DMS153 treated with DMSO at 0.1 percent for 48 hours (cell line): ENCODE measurements at regions not wholly inside any gene's neighbourhood (a gene's known extent, or its start where the extent isn't known, plus 50 kb on each side); places are given as distances from the start of the nearest gene placed in this dataset.
"Not testable (repeated sequence)": the region's sequence is repeated elsewhere in the genome, so short reads cannot be mapped to it uniquely, and the experiment has no call there.

Experiments used
- DNase-seq: peaks from one replicate; lab custom pipeline; 2025; ENCODE audit not compliant: unreplicated experiment; lab: John Stamatoyannopoulos, UW

- not testable (repeated sequence) for DNase-seq
These were observed 60.3 kb upstream of the NMU start for GRCh38 chr4:55696424-55696823.

DNA sequence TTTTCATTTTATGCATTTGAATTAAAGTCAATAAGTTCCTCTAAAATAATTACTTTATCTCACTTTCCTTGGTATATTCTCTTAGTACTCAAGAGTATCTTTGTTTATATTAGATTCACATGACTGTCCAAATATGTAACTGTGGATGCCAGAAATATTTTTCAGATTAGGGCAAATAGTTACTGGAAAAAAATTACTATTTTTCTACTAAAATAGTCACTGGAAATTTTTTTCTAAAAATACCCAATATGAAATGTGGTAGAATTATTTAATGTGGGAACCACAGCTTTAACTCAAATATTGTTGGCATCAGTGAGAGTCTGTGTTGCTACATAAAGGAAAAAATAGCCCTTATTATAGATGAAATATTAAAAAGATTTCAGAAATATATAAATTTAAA is 70.4 kb upstream of the NMU start:
- DNase-seq, result no peak

GRCh38 chr4:55707507-55707906 is 71.4 kb upstream of the NMU start:
- DNase-seq, result no peak

- not testable (repeated sequence) for DNase-seq
These were observed 71.9 kb upstream of the NMU start for GRCh38 chr4:55707991-55708390.

DNA sequence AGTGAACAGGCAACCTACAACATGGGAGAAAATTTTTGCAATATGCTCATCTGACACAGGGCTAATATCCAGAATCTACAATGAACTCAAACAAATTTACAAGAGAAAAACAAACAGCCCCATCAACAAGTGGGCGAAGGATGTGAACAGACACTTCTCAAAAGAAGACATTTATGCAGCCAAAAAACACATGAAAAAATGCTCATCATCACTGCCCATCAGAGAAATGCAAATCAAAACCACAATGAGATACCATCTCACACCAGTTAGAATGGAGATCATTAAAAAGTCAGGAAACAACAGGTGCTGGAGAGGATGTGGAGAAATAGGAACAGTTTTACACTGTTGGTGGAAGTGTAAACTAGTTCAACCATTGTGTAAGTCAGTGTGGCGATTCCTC is 76.7 kb upstream of the NMU start:
- not testable (repeated sequence) for DNase-seq

DNA sequence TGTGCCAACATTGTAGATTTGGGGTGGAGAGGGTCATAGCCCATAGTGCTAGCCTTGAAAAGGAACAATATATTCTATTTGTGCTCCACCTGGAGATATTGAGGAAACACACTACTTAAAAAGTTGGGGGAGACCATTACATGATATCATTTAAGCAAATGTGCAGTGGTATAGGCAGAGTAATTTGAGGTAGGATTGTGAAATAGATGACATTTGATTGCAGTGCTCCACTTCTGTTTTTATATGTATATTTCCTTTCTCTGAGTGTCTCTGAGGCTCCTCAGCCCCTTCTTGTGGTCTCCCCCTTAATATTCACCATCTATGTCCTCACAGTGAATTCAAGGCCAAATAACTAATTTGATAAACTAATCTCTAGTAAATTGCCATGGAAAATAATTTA is 85.6 kb upstream of the NMU start:
- DNase-seq, result no peak

DNA sequence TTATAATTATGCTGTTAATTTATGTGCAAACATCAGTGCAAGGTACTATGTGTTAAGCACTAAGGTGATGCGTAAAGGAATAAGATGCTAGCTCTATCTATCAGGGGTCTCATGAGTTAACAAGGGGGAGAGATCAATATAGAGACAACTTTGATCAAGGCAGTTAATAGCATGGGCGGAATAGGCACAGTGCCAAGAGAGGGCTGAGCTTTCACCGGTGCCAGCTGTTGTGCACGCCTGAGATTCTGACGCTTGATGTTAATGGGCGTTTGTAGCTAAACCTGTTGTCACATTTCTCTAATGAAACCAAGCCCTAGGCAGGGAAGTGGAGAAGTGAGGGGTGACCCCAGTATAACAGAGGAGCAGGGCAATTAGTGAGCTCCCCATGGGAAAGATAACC is 86.0 kb upstream of the NMU start:
- no peak for DNase-seq

DNA sequence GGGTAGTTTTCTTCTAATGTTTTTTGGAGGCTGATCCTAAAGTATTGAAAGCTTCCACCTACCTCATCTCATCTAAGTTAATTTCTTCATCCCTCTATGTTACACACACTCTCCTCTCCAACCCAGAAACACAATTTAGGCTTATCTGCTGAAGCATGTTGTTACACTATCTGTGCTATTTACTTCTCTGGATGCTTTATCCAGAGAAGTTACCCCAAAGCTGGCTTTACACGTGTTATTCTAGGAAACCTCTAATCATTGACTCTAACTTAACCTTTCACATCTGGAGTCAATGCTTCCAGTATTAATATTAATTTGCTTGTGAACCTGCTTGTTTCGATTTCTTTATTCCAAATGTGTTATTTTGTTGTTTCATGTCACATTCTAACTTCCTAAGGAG is 87.3 kb upstream of the NMU start:
- no peak for DNase-seq

- DNase-seq, result no peak
These were observed 89.0 kb upstream of the NMU start for GRCh38 chr4:55725057-55725456.

DNA sequence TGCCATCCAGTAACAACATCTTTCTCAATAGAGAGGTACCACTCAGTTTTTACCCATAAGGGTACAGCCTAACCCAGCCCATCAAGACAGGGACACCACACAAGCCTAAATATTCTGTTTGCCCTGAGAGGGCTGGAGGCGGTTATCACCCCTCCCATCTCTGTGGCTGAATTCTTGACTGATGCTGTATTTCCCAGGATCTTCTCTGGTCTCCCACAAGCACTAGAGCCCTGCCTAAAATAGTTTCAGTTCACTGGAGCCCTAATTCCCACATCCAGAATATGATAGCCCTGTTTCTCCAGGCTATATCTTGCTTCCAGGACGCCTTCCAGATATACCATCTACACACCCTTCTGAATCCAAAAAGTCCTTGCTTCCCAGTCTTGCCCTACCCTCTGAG is 91.6 kb upstream of the NMU start:
- DNase-seq, result no peak

DNA sequence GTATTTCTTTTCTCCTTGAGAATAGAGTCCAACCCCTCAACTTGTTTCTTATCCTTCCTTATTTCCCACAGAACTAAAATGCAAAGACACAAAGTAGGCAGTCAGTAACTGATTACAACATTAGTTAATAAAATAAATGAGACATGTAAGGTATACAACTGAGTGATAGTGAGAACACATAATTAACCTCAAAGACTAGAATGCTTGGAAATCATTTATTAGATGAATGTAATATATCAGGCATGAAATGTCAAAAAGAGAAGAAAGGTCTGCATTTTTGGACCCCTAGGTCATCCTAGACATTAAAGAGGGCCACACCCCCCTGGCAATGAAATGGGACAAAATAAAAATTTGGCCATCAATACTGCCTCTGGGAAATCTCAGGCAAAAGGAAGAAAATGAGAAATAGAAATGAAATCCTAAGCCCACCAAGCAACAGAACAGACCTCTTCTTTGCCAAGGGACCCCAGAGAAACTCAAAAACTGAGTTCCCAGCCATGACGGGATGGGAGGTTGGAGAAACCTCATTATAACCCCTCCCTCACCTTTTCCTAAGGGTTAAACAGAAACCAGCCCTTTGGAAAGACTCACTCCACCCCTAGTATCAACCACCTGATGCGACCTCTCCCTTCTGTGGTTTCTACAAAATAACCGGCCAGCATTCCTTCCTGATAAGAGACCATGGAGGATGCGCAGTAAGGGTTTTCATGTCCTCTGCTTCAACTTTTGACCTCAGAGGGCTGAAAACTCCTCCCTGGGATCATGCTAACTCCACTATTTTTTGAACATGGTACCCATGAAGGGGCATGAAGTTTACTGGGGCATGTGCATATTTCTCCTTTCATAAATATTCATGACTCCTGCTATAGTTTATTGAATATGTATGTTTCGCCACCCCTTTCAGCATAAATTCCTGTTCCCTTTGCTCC is 90.0 kb upstream of the EXOC1L start:
- no peak for DNase-seq

DNA sequence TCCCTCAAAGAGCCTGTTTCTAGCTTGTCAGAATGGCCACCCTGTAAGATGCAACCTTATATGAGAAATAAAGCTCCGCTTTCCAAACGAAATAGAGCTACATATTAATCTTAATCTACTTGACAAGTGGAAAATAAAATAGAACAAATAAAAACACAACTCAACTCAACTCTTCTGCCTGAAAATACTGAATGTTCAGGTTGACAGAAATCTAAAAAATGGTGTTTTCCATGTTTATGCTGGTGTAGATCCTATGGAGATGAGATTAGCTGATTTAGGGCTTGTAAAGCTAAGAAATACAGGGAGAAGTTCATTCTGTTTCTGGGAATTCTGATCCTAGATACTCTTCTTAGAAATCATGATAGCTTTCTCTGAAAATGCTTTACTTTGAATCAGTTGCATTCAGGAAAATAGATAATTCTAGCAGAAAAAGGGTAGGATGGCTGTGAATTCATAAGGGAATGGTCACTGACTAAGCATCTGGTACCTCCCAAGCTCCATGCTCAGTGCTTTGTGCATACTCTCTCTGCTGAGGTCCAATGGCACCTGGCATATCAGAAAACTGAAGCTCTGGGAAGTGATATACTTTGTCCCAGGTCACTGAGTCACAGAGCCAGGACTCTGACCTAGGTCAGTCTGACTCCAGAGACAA is 89.2 kb upstream of the EXOC1L start:
- no peak for DNase-seq

GRCh38 chr4:55731959-55732358 is 87.6 kb upstream of the EXOC1L start:
- DNase-seq, result no peak

GRCh38 chr4:55732864-55733263 is 86.7 kb upstream of the EXOC1L start:
- DNase-seq, result no peak

DNA sequence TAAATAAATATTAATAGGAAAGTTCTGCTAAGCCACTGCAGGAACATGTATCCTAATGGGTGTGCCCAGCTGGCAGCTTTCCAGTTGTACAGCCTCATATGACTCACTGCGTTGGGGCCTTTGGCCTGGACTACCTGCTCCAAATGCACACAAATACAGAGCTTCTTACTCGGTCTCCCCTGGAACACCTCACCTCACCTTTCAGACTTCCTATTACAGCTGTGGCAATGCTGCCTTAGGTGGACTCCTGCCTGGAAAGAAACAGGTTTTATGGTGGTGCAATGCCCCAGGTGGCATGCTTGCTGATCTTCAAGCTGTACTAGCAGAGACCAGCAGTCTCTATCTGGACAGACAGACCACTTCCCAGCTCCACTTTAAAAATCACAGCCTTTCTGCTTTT is 85.7 kb upstream of the EXOC1L start:
- DNase-seq, result peak; percentile 64

DNA sequence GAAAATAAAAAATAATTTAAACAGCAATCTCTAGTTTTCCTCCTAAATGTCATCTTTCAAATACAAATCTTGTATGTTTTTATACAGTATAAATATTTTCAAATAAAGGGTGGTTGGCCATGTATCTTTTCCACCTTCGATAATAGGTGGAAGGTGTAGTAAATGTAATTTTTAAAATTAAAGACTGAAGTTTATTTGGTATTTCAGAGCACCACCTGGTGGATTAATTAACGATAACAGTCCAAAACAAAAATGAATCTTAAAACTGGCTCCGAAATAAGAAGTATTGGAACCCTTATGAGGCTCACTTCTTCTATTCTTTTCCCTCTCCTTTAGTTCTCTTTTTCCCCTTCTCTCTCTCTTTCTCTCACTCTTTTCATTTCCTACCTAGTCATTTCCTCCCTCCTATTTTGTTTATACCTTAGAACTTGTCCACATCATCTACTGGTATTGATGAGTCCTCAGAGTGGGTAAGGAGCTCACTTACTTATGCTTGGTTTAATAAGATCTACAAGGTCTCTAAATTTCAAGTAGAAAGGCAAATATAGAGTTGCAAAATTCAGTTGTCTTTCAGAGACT is 82.9 kb upstream of the EXOC1L start:
- DNase-seq, result peak; percentile 30

GRCh38 chr4:55742655-55743202 is 76.9 kb upstream of the EXOC1L start:
- no peak for DNase-seq

DNA sequence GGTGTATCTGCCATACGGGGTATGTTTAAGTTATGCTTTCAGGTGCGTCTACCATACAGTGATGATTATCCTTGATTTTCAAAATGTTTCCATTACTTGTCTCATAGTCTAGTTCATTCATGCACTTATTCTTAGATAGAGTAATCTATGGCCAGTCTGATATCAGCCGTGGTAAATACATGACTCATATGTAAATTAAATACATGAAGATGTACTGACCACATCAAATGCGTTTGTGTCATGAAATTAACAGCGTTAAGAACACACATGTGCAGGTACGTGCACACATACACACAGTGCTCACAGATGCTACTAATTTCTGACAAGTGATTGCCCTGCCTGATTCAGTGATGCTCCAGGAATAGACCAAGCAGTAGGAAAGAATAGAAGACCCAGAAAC is 75.2 kb upstream of the EXOC1L start:
- no peak for DNase-seq

- DNase-seq, result no peak
These were observed 74.6 kb upstream of the EXOC1L start for GRCh38 chr4:55745014-55745413.

DNA sequence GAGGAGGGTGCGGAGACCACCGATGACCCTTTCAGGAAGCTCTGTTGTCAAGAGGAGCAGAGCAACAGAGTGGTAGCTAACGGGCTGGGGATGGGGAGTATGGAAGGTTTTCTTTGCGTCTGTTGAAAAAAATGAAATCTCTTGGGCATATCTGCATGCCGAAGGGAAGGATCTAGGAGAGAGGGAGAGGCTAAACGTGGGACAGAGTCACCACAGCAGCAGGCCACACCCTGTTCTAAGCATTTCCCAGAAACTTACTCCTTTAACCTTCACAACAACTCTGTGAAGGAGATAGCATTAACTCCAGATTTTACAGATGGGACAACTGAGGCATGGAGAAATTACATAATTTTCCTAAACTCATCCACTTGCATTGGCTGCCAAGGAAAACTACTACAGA is 71.8 kb upstream of the EXOC1L start:
- DNase-seq, result no peak

- DNase-seq, result no peak
These were observed 69.9 kb upstream of the EXOC1L start for GRCh38 chr4:55749666-55750065.

DNA sequence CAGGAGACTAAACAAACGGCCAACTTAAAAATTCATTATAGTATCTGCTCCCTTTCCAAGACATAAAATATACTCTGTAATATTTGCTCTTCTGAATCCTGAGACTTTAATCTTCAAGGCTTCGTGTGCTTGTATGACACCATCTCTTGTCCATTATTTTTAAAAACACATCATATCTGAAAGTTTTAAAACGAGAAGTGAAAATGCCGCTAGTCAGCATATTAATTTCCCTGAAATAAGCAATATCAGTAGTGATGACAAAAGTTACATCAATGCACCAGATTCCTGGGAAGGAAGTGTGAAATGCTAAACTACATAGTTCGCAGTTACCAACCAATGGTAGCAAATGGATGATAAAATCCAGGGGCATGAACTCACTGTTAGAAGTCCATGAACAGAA is 66.8 kb upstream of the EXOC1L start:
- no peak for DNase-seq
